SU-DHL-6 (cell line): ENCODE measurements at regions not wholly inside any gene's neighbourhood (a gene's known extent, or its start where the extent isn't known, plus 50 kb on each side); places are given as distances from the start of the nearest gene placed in this dataset.

Experiments
- EZH2phosphoT487 ChIP-seq: fragments of 200-600 bp; sonication (generic), shearing (Covaris generic); conservative IDR thresholded peaks from 2 replicates; pipeline ENCODE4 v1.6.1; 2018; ENCODE audit warnings: mild to moderate bottlenecking, antibody characterized with exemption, low read length, moderate library complexity, mixed read lengths
- TF ChIP-seq, protein P1 (sequence below): fragments of 200-600 bp; sonication (generic); IDR thresholded peaks from one replicate; pipeline ENCODE4 v1.5.1; 2017; ENCODE audit warnings: antibody characterized with exemption, mild to moderate bottlenecking, low read length, moderate library complexity; ENCODE audit not compliant: insufficient read depth, poor library complexity, severe bottlenecking

- TF ChIP-seq, protein P1, sequence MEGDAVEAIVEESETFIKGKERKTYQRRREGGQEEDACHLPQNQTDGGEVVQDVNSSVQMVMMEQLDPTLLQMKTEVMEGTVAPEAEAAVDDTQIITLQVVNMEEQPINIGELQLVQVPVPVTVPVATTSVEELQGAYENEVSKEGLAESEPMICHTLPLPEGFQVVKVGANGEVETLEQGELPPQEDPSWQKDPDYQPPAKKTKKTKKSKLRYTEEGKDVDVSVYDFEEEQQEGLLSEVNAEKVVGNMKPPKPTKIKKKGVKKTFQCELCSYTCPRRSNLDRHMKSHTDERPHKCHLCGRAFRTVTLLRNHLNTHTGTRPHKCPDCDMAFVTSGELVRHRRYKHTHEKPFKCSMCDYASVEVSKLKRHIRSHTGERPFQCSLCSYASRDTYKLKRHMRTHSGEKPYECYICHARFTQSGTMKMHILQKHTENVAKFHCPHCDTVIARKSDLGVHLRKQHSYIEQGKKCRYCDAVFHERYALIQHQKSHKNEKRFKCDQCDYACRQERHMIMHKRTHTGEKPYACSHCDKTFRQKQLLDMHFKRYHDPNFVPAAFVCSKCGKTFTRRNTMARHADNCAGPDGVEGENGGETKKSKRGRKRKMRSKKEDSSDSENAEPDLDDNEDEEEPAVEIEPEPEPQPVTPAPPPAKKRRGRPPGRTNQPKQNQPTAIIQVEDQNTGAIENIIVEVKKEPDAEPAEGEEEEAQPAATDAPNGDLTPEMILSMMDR = no peak
- no peak for TF ChIP-seq EZH2phosphoT487
These were observed 438.7 kb upstream of the KCNMB2 start for GRCh38 chr3:178097576-178097975.
